ENCODE measurements at regions not wholly inside any gene's neighbourhood (a gene's known extent, or its start where the extent isn't known, plus 50 kb on each side); places are given as distances from the start of the nearest gene placed in this dataset.

- no peak for DNase-seq (ENCODE audit: low read depth)
Observed at GRCh38 chr5:145509336-145510136, 325.6 kb downstream of the PRELID2 start.

GRCh38 chr5:145506185-145506850, 328.8 kb downstream of the PRELID2 start:
- DNase-seq (ENCODE audit: low read depth) = no peak

GRCh38 chr5:145502906-145503305, 332.2 kb downstream of the PRELID2 start:
- no peak for DNase-seq (ENCODE audit: low read depth)

GRCh38 chr5:145500710-145501109, 334.4 kb downstream of the PRELID2 start:
- no peak for DNase-seq (ENCODE audit: low read depth)

- peak; percentile 55 for DNase-seq (ENCODE audit: low read depth)
Observed at GRCh38 chr5:145499483-145499882, 335.7 kb downstream of the PRELID2 start.

GRCh38 chr5:145497052-145497451, 338.1 kb downstream of the PRELID2 start:
- no peak for DNase-seq (ENCODE audit: low read depth)

- DNase-seq (ENCODE audit: low read depth) = peak; percentile 88
Observed at GRCh38 chr5:145495741-145496140, 339.4 kb downstream of the PRELID2 start.

- no peak for DNase-seq (ENCODE audit: low read depth)
Observed at GRCh38 chr5:145495196-145495595, 339.9 kb downstream of the PRELID2 start.

GRCh38 chr5:145493435-145493834, 341.7 kb downstream of the PRELID2 start:
- DNase-seq (ENCODE audit: low read depth) = no peak

GRCh38 chr5:145489516-145489915, 345.6 kb downstream of the PRELID2 start:
- DNase-seq (ENCODE audit: low read depth) = no peak

GRCh38 chr5:145484158-145484557, 351.0 kb downstream of the PRELID2 start:
- peak; percentile 76 for DNase-seq (ENCODE audit: low read depth)

GRCh38 chr5:145483212-145483611, 351.9 kb downstream of the PRELID2 start:
- DNase-seq (ENCODE audit: low read depth) = peak; percentile 53

- no peak for DNase-seq (ENCODE audit: low read depth)
Observed at GRCh38 chr5:145479857-145480256, 355.3 kb downstream of the PRELID2 start.

GRCh38 chr5:145479271-145479670, 355.9 kb downstream of the PRELID2 start:
- peak; percentile 48 for DNase-seq (ENCODE audit: low read depth)

GRCh38 chr5:145478651-145479050, 356.5 kb downstream of the PRELID2 start:
- DNase-seq (ENCODE audit: low read depth) = no peak

GRCh38 chr5:145473042-145473642, 362.0 kb downstream of the PRELID2 start:
- no peak for DNase-seq (ENCODE audit: low read depth)

- peak; percentile 47 for DNase-seq (ENCODE audit: low read depth)
Observed at GRCh38 chr5:145471831-145472612, 363.1 kb downstream of the PRELID2 start.

GRCh38 chr5:145471026-145471425, 364.1 kb downstream of the PRELID2 start:
- DNase-seq (ENCODE audit: low read depth) = no peak

- DNase-seq (ENCODE audit: low read depth) = no peak
Observed at GRCh38 chr5:145470396-145470979, 364.7 kb downstream of the PRELID2 start.

GRCh38 chr5:145467446-145467845, 367.7 kb downstream of the PRELID2 start:
- DNase-seq (ENCODE audit: low read depth) = no peak

- DNase-seq (ENCODE audit: low read depth) = no peak
Observed at GRCh38 chr5:145466533-145466932, 368.6 kb downstream of the PRELID2 start.

Measured in M059J (cell line).